Neural progenitor cell (in vitro differentiated cells): ENCODE measurements at regions not wholly inside any gene's neighbourhood (a gene's known extent, or its start where the extent isn't known, plus 50 kb on each side); places are given as distances from the start of the nearest gene placed in this dataset.

ENCODE experiments used
- EZH2 ChIP-seq: fragments of 200-600 bp; sonication (generic); IDR thresholded peaks from 2 replicates; pipeline ENCODE4 v1.6.1; 2017; ENCODE audit warnings: antibody characterized with exemption, mild to moderate bottlenecking, moderate library complexity
- EZH2phosphoT487 ChIP-seq: fragments of 200-600 bp; sonication (generic); IDR thresholded peaks from 2 replicates; pipeline ENCODE4 v1.6.1; 2017; ENCODE audit warnings: antibody characterized with exemption
- TF ChIP-seq, protein P1 (sequence below): fragments of 200-600 bp; sonication (generic); IDR thresholded peaks from 2 replicates; pipeline ENCODE4 v1.5.1; 2017; ENCODE audit warnings: antibody characterized with exemption, mild to moderate bottlenecking

DNA sequence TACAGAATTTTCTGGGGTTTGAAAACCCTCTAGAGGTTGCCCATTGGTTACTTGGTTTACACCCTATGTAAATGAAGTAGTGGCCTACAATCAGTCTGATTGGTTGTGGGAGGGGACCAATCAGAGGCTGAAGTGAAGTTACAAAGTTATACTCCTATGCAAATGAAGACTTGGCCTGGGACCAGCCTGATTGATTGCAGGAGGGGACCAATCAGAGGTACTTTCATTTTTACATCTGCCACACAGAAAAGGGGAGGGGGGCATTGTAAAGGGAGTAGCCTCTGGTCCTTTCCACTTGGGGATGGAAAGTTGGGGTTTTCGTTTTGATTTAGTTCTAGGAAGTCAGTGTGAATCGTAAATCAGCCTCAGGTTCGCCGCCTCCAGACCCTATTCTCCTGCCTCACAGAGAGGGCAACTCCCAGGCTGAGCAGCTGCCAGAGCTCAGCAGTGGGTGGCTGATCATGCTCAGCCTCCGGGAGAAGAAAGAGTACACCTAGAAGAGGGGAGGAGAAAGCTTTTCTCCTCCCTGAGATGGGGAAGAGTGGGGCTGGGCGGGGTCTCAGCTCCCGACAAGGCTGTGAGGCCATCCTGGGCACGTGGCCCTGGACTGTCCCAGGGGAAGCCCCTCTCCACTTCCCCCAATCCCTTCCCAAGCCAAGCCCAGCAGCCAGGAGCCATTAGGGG, 372.5 kb downstream of the GALR1 start:
- TF ChIP-seq, protein P1, sequence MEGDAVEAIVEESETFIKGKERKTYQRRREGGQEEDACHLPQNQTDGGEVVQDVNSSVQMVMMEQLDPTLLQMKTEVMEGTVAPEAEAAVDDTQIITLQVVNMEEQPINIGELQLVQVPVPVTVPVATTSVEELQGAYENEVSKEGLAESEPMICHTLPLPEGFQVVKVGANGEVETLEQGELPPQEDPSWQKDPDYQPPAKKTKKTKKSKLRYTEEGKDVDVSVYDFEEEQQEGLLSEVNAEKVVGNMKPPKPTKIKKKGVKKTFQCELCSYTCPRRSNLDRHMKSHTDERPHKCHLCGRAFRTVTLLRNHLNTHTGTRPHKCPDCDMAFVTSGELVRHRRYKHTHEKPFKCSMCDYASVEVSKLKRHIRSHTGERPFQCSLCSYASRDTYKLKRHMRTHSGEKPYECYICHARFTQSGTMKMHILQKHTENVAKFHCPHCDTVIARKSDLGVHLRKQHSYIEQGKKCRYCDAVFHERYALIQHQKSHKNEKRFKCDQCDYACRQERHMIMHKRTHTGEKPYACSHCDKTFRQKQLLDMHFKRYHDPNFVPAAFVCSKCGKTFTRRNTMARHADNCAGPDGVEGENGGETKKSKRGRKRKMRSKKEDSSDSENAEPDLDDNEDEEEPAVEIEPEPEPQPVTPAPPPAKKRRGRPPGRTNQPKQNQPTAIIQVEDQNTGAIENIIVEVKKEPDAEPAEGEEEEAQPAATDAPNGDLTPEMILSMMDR: no peak
- TF ChIP-seq EZH2 (no peak), EZH2phosphoT487 (no peak)
